ENCODE measurements at regions not wholly inside any gene's neighbourhood (a gene's known extent, or its start where the extent isn't known, plus 50 kb on each side); places are given as distances from the start of the nearest gene placed in this dataset.
"Not testable (repeated sequence)": the region's sequence is repeated elsewhere in the genome, so short reads cannot be mapped to it uniquely, and the experiment has no call there.

GRCh38 chr7:32222251-32222900 lies 152.2 kb upstream of the PDE1C start:
- H3K4me1 ChIP-seq (ENCODE audit: control insufficient read depth, low read length): no peaks in the 10 kb centered on the region
- no peak overlapping the region for H3K4me3 ChIP-seq (ENCODE audit: low read length)
- no peak overlapping the region for H3K4me2 ChIP-seq (ENCODE audit: low read length)
- no peaks in the 10 kb centered on the region for H3K36me3 ChIP-seq (ENCODE audit: control insufficient read depth, low read length)
- H3K9me2 ChIP-seq (replicated peaks; ENCODE audit: control insufficient read depth, low read length): no peaks in the 10 kb centered on the region
- no peaks in the 10 kb centered on the region for H3K9me3 ChIP-seq (ENCODE audit: control insufficient read depth, insufficient read depth, low read length)
- H4K20me1 ChIP-seq (ENCODE audit: control insufficient read depth, insufficient read depth, low read depth, low read length): no peaks in the 10 kb centered on the region
- H3K79me2 ChIP-seq (ENCODE audit: control insufficient read depth, low read length): no peaks in the 10 kb centered on the region
- no peaks in the 10 kb centered on the region for H3F3A ChIP-seq (ENCODE audit: control insufficient read depth, insufficient read depth)
- H3K27ac ChIP-seq (ENCODE audit: low read depth, low read length): no peak overlapping the region
- no peaks in the 10 kb centered on the region for H3K27me3 ChIP-seq (ENCODE audit: control insufficient read depth, low read length)
- TF ChIP-seq EZH2phosphoT487 (IDR thresholded peaks at IDR 0.05; ENCODE audit: borderline replicate concordance, low read length): no peak
- no peak for TF ChIP-seq CTCF (IDR thresholded peaks at IDR 0.05; ENCODE audit: low read depth, low read length, poor library complexity, severe bottlenecking)

DNA sequence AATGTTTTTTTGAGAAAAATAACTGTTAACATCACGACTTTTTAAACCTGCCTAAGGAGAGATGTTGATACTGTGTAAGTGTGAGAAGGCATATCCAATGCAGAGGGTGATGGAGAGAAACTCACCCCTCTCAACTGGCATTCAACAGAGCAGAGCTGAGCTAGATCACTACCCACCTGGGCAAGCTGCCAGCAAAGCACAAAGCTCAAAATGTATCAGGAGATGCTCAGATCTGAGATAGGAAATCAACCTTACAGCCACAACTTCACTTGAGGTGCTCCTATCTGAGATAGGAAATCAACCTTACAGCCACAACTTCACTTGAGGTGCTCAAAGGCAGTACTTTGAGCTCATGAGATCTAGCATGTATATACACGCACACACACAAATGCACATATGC lies 151.5 kb upstream of the PDE1C start:
- H3K36me3 ChIP-seq (ENCODE audit: control insufficient read depth, low read length): no peaks in the 10 kb centered on the region
- TF ChIP-seq EZH2phosphoT487 (IDR thresholded peaks at IDR 0.05; ENCODE audit: borderline replicate concordance, low read length): no peak
- no peak for TF ChIP-seq CTCF (IDR thresholded peaks at IDR 0.05; ENCODE audit: low read depth, low read length, poor library complexity, severe bottlenecking)
- H3K9me3 ChIP-seq (ENCODE audit: control insufficient read depth, insufficient read depth, low read length): no peaks in the 10 kb centered on the region
- H3K79me2 ChIP-seq (ENCODE audit: control insufficient read depth, low read length): no peaks in the 10 kb centered on the region
- no peaks in the 10 kb centered on the region for H3K9me2 ChIP-seq (replicated peaks; ENCODE audit: control insufficient read depth, low read length)
- H3K4me2 ChIP-seq (ENCODE audit: low read length): no peak overlapping the region
- H3K27me3 ChIP-seq (ENCODE audit: control insufficient read depth, low read length): no peaks in the 10 kb centered on the region
- H4K20me1 ChIP-seq (ENCODE audit: control insufficient read depth, insufficient read depth, low read depth, low read length): no peaks in the 10 kb centered on the region
- H3K4me1 ChIP-seq (ENCODE audit: control insufficient read depth, low read length): no peaks in the 10 kb centered on the region
- H3K27ac ChIP-seq (ENCODE audit: low read depth, low read length): no peak overlapping the region
- no peak overlapping the region for H3K4me3 ChIP-seq (ENCODE audit: low read length)
- no peaks in the 10 kb centered on the region for H3F3A ChIP-seq (ENCODE audit: control insufficient read depth, insufficient read depth)

GRCh38 chr7:32221056-32221455 lies 150.8 kb upstream of the PDE1C start:
- H3K36me3 ChIP-seq (ENCODE audit: control insufficient read depth, low read length): no peaks in the 10 kb centered on the region
- no peak for TF ChIP-seq CTCF (IDR thresholded peaks at IDR 0.05; ENCODE audit: low read depth, low read length, poor library complexity, severe bottlenecking)
- TF ChIP-seq EZH2phosphoT487 (IDR thresholded peaks at IDR 0.05; ENCODE audit: borderline replicate concordance, low read length): no peak
- H4K20me1 ChIP-seq (ENCODE audit: control insufficient read depth, insufficient read depth, low read depth, low read length): no peaks in the 10 kb centered on the region
- H3K9me3 ChIP-seq (ENCODE audit: control insufficient read depth, insufficient read depth, low read length): no peaks in the 10 kb centered on the region
- no peak overlapping the region for H3K4me2 ChIP-seq (ENCODE audit: low read length)
- no peaks in the 10 kb centered on the region for H3K4me1 ChIP-seq (ENCODE audit: control insufficient read depth, low read length)
- no peak overlapping the region for H3K4me3 ChIP-seq (ENCODE audit: low read length)
- H3K79me2 ChIP-seq (ENCODE audit: control insufficient read depth, low read length): no peaks in the 10 kb centered on the region
- H3K27me3 ChIP-seq (ENCODE audit: control insufficient read depth, low read length): no peaks in the 10 kb centered on the region
- no peaks in the 10 kb centered on the region for H3K9me2 ChIP-seq (replicated peaks; ENCODE audit: control insufficient read depth, low read length)
- H3K27ac ChIP-seq (ENCODE audit: low read depth, low read length): no peak overlapping the region
- H3F3A ChIP-seq (ENCODE audit: control insufficient read depth, insufficient read depth): no peaks in the 10 kb centered on the region

- H3F3A ChIP-seq (ENCODE audit: control insufficient read depth, insufficient read depth); H3K4me1 ChIP-seq (ENCODE audit: control insufficient read depth, low read length); H3K36me3 ChIP-seq (ENCODE audit: control insufficient read depth, low read length); H3K4me2 ChIP-seq (ENCODE audit: low read length); H3K9me2 ChIP-seq (replicated peaks; ENCODE audit: control insufficient read depth, low read length); H3K79me2 ChIP-seq (ENCODE audit: control insufficient read depth, low read length); H3K27me3 ChIP-seq (ENCODE audit: control insufficient read depth, low read length); H3K27ac ChIP-seq (ENCODE audit: low read depth, low read length); H3K4me3 ChIP-seq (ENCODE audit: low read length); H3K9me3 ChIP-seq (ENCODE audit: control insufficient read depth, insufficient read depth, low read length); H4K20me1 ChIP-seq (ENCODE audit: control insufficient read depth, insufficient read depth, low read depth, low read length): not testable (repeated sequence)
Measured at GRCh38 chr7:32219831-32220230, 149.6 kb upstream of the PDE1C start.

Data from DOHH2 (cell line).